ENCODE measurements at regions not wholly inside any gene's neighbourhood (a gene's known extent, or its start where the extent isn't known, plus 50 kb on each side); places are given as distances from the start of the nearest gene placed in this dataset.

DNA sequence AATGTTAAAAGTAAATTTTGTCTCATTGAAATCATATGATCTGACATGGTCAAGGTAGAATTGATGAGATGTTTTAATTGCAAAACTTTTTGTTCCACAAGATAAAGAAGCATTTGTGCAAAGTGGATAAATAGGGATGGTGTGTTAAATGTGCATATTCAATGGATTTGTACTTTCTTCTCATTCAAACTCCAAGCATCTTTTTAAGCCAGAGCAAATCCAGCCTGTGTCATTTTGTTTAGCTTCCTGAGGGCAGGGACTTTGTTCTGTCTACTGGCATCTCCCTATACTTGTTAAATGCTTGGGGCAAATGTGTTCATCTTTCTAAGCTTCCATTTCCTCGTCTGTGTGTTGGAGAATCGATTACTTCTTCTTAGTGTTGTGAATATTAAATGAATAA lies 200.3 kb downstream of the SLIT2 start:
- no peak for DNase-seq (ENCODE audit: low read depth)

DNA sequence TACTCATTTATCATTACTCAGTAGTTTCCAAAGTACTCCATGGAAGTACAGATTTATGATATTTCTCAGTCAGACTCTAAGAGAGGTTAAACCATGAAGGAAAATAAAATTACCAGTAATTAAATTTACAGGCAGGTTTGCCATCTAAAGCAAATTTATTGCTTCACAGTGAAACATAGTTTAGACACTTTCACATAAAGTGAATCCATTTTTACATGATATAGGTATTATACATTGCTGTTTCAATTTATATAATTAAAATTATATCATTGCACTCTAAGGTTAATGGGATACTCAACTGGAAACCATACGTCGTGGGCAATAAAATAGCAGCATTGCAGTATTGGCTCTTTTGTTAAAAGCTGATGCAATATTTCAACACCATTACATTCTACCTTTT lies 202.8 kb downstream of the SLIT2 start:
- no peak for DNase-seq (ENCODE audit: low read depth)

DNA sequence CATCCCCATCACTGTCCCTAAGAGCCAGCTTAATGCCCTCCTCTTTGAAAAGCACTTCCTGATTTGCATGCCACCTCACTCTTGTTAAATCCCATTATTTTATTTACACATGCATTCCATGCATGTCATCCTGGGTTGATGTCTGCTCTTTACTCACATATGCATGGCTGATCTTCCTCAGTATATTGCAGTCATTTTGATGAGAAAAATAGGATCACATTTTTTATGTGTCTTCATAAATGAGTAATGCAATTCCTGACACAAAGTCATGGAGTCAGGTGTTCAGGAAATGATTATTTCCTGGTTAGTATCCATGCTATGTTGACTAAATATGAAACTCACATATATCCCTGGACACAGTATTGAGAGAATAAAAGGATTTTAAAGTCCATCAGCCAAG lies 204.7 kb downstream of the SLIT2 start:
- DNase-seq (ENCODE audit: low read depth), result peak; percentile 68

DNA sequence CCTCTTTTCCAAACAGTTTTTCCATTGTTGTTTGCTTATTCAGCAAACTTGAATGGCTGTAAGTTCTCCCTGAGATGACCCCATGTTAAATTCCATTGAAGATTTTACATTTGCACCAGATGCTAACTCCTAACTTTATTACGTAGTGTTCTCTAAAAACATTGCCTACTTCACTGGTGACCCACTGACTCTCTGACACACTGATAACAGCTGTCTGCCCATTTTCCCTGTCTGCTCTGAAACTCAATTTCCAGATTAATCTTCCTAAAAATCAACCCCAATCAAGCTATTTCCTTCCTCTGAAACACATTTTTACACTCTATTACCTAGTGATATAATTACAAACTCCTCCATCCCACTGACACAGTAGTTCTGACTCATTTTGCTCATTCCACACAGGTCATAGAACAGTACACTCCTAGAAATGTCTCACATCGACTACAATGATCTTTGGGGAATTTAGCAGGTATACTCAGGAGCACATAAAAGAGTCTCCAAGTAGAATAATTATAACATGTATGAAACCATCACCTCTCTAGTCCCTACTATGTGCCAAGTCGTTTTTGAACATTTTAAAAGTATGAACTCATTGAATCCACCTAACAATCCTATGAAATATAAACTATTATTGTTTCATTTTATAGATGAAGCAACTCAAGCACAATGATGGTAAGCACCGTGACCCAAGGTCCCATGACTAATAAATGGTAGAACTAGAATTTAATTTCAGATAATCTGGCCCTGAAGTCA lies 210.9 kb downstream of the SLIT2 start:
- peak; percentile 42 for DNase-seq (ENCODE audit: low read depth)

DNA sequence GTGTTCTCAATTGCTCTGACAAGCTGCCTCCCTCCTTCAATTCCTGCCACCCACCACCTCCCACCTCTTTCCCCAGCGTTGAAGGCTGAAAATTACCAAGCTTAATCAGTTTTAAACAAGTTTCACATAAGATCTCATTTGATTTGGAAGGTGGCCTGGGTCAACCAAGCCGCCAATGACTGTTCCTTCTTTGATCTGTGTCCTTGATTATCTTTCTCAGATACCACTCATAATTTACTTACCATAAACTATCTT lies 211.4 kb downstream of the SLIT2 start:
- DNase-seq (ENCODE audit: low read depth), result no peak

DNA sequence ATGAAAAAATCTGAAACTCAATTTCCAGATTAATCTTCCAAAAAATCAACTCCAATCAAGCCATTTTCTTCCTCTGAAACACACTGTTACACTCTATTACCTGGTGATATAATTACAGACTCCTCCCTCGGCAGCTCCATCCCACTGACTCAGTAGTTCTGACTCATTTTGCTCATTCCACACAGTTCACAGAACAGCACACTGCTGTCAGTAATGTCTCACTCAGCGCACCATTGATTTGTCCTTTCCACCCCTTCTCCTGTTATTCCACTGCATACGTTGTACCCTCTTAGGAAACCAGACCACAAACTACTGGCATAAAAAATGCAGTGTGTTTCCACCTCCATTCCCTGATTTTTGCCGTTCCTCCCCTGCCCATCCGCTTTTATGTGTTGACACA lies 212.7 kb downstream of the SLIT2 start:
- DNase-seq (ENCODE audit: low read depth), result peak; percentile 84

DNA sequence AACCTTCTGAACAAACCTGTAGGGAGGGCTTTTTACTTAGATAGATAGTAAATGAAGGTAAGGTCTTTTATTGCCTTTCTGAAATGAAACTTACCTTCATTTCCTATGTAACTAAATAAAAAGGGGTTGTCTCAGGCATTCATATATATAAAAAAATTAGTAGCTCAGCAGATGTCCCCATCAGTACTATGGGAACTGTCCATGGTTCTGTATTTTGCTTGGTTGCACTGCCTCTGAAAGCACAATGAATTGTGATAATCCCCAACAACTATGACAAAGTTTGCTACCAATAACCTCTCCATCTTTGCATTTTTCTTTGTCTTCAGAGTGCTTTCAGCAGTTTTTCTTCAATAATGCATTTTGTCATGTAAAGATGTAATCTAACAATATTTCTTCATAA lies 222.4 kb downstream of the SLIT2 start:
- DNase-seq (ENCODE audit: low read depth), result peak; percentile 38

DNA sequence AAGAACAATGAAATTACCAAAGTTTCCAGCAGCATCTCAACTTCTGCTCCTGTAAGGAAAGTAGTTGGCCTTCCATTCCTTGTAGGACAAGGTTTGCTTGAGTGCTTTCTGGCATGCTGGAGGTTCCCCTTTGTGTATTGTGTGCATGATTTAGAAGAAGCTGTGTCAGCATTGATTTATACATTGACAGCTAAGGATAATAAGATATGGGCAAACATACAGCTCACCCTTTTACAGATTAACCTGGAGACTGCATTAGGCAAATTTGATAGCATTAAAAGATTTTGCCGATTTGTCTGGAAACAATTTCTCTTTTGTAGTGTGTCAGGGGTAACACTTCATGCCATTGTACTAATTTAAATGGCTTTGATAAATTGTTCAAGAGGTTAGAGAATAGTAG lies 221.8 kb upstream of the PACRGL start:
- no peak for DNase-seq (ENCODE audit: low read depth)

DNA sequence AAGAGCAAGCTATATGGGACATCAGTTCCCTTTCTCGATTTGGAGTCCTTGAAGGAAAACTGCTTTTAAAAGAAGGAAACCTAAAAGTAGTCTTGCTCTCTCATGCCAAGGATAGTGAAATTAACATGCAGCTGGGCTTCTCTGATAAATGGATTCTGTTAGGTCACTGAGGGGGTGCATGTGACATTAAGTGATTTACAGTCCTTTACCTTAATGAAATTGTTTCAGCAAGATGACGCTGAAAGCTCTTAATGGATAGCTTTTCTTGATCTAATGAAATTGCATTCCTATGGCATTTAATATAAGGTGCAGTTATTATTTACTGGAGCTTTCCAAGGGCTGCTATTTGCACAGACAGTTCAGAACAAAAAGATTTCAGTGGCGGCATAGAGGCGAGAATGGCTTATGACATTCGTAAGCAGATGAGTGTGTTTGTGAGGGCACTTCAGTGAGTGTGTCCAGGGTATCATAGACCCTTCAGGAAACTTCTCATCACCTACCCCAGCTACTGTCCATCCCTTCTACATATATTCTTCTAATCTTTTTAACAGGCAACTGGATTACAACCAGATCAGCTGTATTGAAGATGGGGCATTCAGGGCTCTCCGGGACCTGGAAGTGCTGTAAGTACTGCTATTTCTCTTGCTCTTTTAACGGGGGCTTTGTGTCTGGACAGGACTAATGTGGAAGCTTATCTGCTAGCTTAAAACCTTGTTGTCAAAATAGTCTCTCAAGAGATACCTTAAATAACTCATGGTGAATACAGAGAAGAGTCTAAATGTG lies 219.9 kb upstream of the PACRGL start:
- no peak for DNase-seq (ENCODE audit: low read depth)

DNA sequence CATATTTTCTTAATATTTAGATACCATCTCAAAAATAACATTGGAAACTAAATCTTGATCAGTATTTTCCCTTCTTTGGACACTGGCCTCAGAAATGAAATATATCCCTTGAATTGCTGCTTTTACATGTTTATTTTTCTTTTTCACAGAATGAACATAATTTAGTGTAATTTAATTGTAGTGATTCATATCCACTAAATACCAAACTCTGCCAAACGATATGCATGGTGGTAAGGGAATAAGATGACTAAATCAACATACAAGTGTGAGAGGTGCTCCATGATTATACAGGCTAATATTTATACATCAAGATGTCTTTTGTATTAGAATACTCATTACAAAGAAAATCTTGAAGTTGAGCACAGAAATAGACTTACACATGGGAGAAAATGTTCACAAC lies 216.8 kb upstream of the PACRGL start:
- no peak for DNase-seq (ENCODE audit: low read depth)

DNA sequence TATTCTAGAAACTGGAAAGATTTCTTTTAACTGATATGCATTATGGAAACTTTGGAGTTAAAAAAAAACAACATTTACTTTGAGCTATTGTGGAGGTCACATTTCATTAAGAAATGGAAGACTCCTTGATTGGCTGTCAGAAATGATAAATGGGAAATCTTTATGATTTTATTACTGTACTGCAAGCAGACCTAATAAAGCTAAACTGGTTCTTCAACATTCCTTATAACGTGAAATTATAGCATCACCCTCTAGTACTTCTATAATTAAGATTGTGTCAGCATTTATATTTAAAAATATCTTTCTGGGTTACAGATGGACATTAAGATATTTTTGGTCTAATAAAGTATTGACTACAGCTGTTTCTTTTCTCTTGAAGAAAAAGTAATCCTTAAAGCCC lies 213.8 kb upstream of the PACRGL start:
- DNase-seq (ENCODE audit: low read depth), result no peak

DNA sequence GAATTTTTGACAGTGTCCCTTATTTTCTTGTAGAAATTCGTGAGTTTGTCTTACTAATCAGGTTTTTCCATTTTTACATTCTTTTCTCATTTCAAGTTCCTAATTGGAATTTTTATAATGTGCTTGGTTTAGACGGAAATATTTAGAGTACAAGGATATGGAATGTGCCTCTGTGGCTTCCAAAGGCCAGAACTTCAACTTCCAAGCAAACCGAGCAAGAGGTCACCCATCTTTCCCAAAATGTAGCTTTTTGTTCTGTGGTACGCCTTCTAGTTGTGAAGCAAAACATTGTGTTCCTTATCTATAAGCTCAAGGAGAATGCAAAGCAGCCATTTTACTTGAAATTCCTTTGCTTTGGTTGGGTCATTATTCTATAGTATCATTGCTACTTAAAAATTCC lies 212.8 kb upstream of the PACRGL start:
- DNase-seq (ENCODE audit: low read depth), result no peak

DNA sequence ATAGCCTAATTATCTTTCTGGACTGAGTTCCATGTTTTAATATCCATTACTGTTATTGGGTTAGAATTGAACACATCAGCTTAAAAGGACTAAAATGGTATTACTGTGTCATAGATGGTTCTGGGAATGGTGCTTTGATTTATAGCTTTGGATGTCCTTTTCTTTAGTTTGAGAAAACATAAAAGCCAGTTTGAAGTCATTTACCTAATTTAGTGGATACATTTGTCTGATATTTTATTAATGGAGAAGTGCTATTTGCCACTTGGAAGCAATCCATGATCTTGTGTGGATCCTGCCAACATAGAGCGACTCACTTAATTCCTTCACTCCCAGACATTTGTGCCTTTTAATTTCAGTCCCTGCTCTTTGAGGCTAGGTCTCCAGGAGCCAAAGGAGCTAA lies 212.4 kb upstream of the PACRGL start:
- DNase-seq (ENCODE audit: low read depth), result peak; percentile 17

DNA sequence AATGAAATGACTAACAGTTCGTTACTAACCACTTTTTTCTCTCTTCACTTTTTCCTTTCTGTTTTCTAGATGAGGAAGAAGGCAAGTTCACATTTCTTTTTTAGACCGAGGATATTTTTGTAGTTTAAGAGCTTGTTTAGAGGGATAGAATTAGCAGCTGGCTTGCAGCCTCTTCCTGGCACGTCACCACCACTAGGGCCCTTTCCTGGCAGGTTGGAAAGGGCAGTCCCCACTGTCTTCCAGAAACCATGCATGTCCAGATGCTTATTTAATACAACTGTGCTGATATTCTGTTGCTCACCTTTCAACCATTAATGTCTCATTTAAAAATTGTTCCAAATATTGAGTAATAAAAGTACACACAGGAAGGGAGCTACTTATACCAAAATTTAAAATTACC lies 209.5 kb upstream of the PACRGL start:
- no peak for DNase-seq (ENCODE audit: low read depth)

DNA sequence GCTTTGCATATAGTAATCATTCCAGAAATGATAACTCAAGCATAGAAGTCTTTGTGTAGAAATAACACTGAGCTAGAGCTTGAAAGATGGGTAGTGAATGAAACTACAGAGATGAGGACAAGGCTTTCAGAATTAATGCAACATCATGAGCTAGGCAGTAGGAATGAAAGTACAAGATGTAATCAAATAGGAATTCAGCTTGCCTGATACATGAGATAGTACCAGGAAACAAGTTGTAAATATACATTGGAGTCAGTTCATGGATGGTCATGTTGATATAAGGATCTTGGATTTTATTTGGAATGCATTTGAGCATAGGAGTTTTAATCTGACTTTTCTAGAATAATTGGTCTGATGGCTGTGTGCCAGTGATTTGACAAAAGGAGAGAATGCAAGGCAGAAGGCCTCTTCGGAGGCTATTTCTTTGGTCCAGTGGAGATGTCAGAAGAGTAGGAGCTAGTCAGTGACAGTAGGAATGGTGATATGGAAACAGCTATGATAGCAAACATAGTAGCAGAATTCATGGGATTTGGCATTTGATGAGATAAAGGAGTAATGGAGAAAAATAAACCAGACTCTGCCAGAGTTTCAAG lies 206.4 kb upstream of the PACRGL start:
- DNase-seq (ENCODE audit: low read depth), result peak; percentile 37

DNA sequence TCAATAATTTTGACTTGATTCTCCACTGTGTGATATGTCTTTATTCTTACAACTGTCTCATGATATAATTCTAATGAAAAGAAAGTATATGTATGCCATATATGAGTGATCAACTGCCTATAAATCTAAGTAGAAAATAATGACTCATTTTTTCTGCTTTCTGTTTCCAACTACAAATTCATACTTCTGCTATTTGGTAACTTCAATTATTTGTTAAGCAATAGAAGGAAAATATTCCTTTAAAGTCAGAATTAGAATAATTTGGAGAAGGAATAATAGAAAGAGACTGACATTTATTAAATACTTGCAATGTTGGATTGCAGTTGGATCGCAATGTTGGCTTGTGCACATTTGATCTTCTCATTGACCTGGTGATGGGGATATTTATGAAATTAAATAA lies 204.2 kb upstream of the PACRGL start:
- peak; percentile 6 for DNase-seq (ENCODE audit: low read depth)

DNA sequence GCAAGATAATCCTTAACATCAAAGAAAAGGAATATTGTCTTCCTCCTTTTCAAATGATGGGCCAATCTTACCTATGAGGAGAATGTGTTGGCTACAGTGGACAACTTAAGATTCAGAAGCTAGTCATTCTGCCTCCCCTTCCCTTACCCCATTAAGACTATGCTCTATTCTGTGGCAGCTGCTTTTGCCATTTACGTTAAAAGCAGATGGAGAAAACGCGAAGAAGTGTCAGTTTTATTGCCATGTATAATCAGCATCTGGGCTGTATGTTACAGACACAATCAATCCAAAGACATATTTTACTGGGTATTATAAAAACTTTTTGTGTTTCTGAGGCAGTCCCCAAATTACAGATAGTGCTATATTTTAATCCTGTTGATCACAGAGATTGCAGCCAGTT lies 196.1 kb upstream of the PACRGL start:
- no peak for DNase-seq (ENCODE audit: low read depth)

DNA sequence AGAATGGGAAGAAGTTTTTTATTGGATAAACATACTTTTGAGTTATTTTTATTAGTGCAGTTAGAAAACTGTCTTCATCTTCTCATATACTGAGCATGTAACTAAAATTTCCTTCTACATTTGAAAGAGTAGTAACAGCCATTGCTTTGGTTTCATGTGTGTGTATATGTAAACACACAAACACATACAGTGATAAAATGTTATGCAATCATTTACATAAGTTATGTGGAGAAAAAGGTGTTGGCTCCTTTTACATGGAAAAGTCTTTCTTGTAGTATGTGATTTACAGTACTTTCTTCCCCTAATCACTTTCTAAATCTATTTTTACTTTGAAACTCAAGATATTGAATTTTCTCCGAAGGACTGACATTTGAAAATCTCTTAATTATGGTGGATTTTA lies 194.3 kb upstream of the PACRGL start:
- no peak for DNase-seq (ENCODE audit: low read depth)

DNA sequence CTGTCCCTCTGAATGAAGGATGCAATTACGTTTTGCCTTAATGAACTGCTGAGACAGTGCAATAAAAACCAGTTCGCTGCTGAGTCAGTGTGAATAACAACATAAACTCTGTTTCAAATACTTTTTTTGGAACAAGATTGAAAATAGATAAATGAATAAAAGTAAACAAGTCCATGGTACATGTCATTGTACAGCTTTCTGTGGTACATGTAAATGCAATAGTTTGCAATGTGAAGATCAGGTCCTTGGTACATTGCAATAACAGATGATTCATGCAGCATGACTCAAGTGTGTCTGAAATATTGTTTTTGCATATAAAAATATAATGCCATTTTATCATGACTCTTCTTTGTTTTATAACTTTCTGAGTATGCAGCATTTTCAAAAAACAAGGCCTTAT lies 193.4 kb upstream of the PACRGL start:
- DNase-seq (ENCODE audit: low read depth), result peak; percentile 82

DNA sequence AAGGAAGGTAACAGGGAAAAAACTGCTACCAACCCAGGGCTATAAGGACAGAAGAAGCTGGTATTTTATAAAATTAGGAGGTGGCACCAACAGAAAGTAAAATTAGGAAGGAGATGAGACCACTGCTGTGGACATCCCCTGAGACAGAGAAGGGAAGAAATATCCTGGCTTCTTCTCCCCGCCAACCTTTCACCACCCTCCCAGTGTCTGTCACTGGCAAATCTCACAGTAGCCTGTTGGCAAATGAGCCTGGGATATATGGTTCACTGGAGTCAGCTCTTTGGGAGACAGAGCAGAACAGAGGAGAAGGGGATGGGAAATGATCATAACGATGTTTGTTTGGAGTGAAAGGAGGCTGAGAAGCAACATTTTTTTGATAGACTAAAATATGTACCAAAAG lies 190.9 kb upstream of the PACRGL start:
- no peak for DNase-seq (ENCODE audit: low read depth)

DNA sequence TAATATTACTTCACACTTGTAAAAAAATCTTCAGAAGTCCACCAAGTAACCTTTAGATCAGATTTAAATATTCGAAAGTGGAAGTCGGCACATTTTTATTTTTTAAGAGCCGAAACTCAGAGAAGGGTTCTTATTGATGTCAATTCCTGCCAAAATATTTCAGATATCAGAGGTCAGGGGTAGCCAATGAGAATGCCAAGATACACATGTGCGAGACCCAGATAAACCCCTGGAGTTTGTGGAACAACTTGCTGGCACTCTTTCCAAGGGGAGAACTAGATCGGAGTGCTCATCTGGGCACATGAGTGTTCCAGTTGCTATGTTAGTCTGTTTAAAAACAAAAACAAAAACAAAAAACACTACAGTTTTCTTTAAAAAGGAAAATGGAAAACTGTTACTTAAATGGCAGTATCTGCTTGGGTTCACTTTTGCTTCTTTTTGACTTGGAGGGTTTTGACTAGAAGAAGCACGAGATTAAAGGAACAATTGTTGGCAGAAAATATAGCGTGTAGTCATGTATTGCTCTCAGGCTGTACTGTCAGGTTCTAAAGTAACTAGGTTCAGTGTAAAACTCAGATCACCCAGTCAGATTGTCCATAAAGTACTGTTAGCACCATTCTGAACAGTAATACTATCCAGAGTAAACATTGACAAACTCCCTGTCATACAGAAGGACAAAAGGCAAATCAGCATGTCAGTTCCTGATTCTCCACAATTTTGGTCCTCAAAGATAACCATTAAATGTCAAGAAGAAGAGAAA lies 188.0 kb upstream of the PACRGL start:
- DNase-seq (ENCODE audit: low read depth), result no peak

DNA sequence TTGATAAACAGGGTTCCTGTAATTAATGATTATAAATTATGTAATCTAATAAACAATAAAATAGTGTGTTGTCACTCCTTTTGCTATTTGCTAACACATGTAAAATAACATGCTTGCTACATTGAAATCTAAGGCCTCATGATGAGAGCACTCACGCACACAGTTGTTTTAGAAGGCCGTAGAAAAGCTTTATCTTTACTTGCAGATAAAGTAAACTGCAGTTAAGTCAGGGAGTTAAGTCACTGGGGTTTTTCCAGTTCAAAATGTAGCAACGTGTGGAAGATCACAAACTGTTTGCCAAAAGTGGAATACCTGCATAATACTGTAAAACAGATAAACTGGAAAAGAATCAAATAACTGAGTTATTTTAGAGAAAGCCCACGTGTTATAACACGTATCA lies 187.3 kb upstream of the PACRGL start:
- no peak for DNase-seq (ENCODE audit: low read depth)

DNA sequence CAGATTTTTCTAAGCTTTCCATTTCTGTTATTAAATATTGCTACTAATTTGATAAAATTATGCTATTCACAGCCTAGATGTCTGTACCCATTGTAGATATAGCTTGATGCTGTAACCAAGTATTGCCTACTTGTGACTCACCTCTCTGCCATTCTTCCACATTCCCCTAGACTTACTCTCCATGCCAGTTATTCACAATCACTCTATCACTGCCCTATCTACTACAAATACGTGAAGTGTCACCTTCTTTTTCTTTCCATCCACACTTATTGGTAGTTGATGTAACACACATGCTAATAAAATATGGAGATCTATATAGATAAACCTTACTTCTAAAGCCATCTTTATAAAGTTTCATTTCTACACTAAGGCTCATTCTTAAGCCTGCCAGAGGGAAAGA lies 179.4 kb upstream of the PACRGL start:
- peak; percentile 81 for DNase-seq (ENCODE audit: low read depth)
